ENCODE measurements at regions not wholly inside any gene's neighbourhood (a gene's known extent, or its start where the extent isn't known, plus 50 kb on each side); places are given as distances from the start of the nearest gene placed in this dataset.

DNA sequence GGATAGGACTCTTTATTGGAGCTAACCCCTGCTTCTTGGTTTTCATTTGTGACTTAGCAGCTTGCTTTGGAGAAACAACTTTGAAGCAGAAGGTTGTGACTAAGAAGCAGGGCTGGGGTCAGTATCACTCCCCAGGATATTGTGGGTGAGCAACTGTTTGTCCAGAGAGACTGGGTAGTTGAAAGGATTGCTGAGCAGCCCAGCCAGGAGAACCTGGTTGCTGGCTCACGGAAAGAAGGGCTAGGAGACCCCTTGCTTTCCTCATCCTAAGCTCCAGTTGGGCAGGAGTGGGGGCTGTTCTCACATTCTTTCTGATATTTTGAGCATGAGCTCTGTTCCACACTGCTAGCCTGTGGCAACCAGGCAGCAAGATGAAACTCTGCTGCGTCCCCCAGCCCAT lies 151.2 kb downstream of the CBLN1 start:
- Mint-ChIP-seq H3K27ac (no peak overlapping the region), H3K27me3 (peaks cover 19% of the 10 kb centered on the region)

GRCh38 chr16:49129935-49130334 lies 151.7 kb downstream of the CBLN1 start:
- Mint-ChIP-seq H3K36me3 (ENCODE audit: insufficient read depth) (no peaks in the 10 kb centered on the region), H3K27me3 (peaks cover 21% of the 10 kb centered on the region), H3K4me3 (ENCODE audit: low read depth) (no peak overlapping the region), H3K27ac (no peak overlapping the region), H3K9me3 (ENCODE audit: low read depth) (no peaks in the 10 kb centered on the region), H3K4me1 (ENCODE audit: low read depth) (no peaks in the 10 kb centered on the region)
- DNase-seq (ENCODE audit: low spot score, unreplicated experiment): no peak
- TF ChIP-seq, protein P1, sequence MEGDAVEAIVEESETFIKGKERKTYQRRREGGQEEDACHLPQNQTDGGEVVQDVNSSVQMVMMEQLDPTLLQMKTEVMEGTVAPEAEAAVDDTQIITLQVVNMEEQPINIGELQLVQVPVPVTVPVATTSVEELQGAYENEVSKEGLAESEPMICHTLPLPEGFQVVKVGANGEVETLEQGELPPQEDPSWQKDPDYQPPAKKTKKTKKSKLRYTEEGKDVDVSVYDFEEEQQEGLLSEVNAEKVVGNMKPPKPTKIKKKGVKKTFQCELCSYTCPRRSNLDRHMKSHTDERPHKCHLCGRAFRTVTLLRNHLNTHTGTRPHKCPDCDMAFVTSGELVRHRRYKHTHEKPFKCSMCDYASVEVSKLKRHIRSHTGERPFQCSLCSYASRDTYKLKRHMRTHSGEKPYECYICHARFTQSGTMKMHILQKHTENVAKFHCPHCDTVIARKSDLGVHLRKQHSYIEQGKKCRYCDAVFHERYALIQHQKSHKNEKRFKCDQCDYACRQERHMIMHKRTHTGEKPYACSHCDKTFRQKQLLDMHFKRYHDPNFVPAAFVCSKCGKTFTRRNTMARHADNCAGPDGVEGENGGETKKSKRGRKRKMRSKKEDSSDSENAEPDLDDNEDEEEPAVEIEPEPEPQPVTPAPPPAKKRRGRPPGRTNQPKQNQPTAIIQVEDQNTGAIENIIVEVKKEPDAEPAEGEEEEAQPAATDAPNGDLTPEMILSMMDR (IDR thresholded peaks at IDR 0.05; ENCODE audit: unreplicated experiment): no peak

More for the DNA sequence above, 151.2 kb downstream of the CBLN1 start:
- Mint-ChIP-seq H3K36me3 (ENCODE audit: insufficient read depth) (no peaks in the 10 kb centered on the region), H3K4me3 (ENCODE audit: low read depth) (no peak overlapping the region), H3K9me3 (ENCODE audit: low read depth) (no peaks in the 10 kb centered on the region), H3K4me1 (ENCODE audit: low read depth) (no peaks in the 10 kb centered on the region)
- TF ChIP-seq, protein P1 (IDR thresholded peaks at IDR 0.05; ENCODE audit: unreplicated experiment): no peak
- DNase-seq (ENCODE audit: low spot score, unreplicated experiment): no peak

DNA sequence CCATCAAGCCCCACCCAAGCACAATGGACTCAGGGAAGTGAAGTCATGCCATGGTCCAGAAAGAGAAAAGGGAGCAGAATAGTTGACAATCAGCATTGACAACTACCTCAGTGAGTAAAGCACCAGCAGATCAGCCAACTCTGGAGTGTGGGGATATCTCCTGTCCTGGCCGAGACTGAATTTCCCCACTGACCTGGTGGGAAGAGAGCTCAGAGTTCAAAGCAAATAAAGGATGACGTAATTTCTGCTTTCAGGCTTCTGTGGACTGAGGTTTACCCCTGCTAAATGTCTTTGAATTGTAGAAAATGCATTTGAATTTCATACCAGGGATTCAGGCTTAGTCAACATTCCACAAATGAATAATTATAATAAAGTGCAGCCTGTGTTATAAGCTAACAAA lies 152.9 kb downstream of the CBLN1 start:
- TF ChIP-seq, protein P1 (IDR thresholded peaks at IDR 0.05; ENCODE audit: unreplicated experiment): no peak
- H3K36me3 Mint-ChIP-seq (ENCODE audit: insufficient read depth): no peaks in the 10 kb centered on the region
- peaks cover 27% of the 10 kb centered on the region for H3K27me3 Mint-ChIP-seq
- no peak overlapping the region for H3K4me3 Mint-ChIP-seq (ENCODE audit: low read depth)
- DNase-seq (ENCODE audit: low spot score, unreplicated experiment): no peak
- no peak overlapping the region for H3K27ac Mint-ChIP-seq
- H3K9me3 Mint-ChIP-seq (ENCODE audit: low read depth): no peaks in the 10 kb centered on the region
- no peaks in the 10 kb centered on the region for H3K4me1 Mint-ChIP-seq (ENCODE audit: low read depth)

DNA sequence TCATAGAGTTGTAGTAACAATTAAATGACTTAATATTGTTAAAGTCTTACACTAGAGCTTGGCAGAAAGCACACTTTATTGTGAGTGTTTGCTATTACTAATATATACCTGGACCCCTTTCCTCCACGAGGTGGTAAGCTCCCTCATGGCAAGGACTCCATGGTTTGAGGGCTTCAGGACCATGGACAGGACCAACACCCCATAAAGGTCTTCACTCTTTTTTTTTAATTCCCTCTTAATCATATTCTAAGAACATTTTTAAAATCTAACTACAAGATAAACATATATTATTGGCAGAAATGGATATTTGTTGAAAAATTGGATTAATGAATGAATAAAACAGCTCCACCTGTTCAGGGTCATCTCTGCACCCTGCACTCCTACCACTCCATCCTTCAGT lies 154.5 kb downstream of the CBLN1 start:
- Mint-ChIP-seq H3K4me3 (ENCODE audit: low read depth) (no peak overlapping the region), H3K27me3 (peaks cover 28% of the 10 kb centered on the region), H3K9me3 (ENCODE audit: low read depth) (no peaks in the 10 kb centered on the region), H3K36me3 (ENCODE audit: insufficient read depth) (no peaks in the 10 kb centered on the region), H3K27ac (no peak overlapping the region), H3K4me1 (ENCODE audit: low read depth) (no peaks in the 10 kb centered on the region)
- TF ChIP-seq, protein P1 (IDR thresholded peaks at IDR 0.05; ENCODE audit: unreplicated experiment): no peak
- no peak for DNase-seq (ENCODE audit: low spot score, unreplicated experiment)

DNA sequence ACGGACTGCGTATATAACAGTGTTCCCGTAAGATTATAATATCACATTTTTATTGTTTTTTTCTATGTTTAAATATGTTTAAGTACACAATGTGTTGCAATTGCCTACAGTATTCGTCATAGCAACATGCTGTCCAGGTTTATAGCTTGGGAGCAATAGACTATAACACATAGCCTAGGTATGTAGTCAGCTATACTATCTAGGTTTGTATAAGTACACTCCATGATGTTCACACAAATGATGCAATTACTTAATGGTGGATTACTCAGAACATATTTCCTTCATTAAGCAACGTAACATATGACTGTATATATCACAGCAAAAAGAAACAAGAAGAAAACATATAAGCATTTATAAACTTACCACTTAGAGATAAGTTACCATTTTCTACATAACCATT lies 160.0 kb downstream of the CBLN1 start:
- Mint-ChIP-seq H3K9me3 (ENCODE audit: low read depth) (no peaks in the 10 kb centered on the region), H3K4me3 (ENCODE audit: low read depth) (no peak overlapping the region), H3K27me3 (peaks cover 31% of the 10 kb centered on the region), H3K36me3 (ENCODE audit: insufficient read depth) (no peaks in the 10 kb centered on the region), H3K4me1 (ENCODE audit: low read depth) (no peaks in the 10 kb centered on the region), H3K27ac (no peak overlapping the region)
- no peak for DNase-seq (ENCODE audit: low spot score, unreplicated experiment)
- TF ChIP-seq, protein P1 (IDR thresholded peaks at IDR 0.05; ENCODE audit: unreplicated experiment): no peak

All from progenitor cell of endocrine pancreas (in vitro differentiated cells).